Endothelial cell of umbilical vein (primary cell): ENCODE measurements at regions not wholly inside any gene's neighbourhood (a gene's known extent, or its start where the extent isn't known, plus 50 kb on each side); places are given as distances from the start of the nearest gene placed in this dataset.

Experiments
- BruUV-seq: library from RNA; stranded (reverse); fragments of 400-500 nt; replicated peaks from 2 replicates; lab custom pipeline; 2021; lab: Mats Ljungman, UMichigan
- CTCF ChIA-PET: fragments of 300-600, 350-600 bp; sonication (Branson Sonifier 250); formaldehyde crosslinking; loops from one replicate; lab custom pipeline; 2021; ENCODE audit warnings: antibody characterized with exemption, inconsistent platforms; lab: Charles Lee
- POLR2A ChIA-PET: fragments of 300-600, 350-600 bp; sonication (Branson Sonifier 250); formaldehyde crosslinking; loops from one replicate; lab custom pipeline; 2021; ENCODE audit warnings: antibody characterized with exemption, inconsistent platforms; lab: Charles Lee
- DNase-seq: peaks from one replicate; pipeline ENCODE4 v3.0.0-alpha.2; 2011; ENCODE audit warnings: low read depth, low spot score
- FAIRE-seq: peaks from 2 replicates; lab custom pipeline; 2011; peaks lifted over from hg19 to GRCh38; lab: Jason Lieb, UNC
- H2AFZ ChIP-seq: 2 replicates; pipeline ENCODE4 v1.6.0; 2012; ENCODE audit warnings: low read depth, low read length, control low read depth, inconsistent platforms
- H3K27ac ChIP-seq: 2 replicates; pipeline ENCODE4 v1.5.1; 2011; ENCODE audit warnings: low read depth, mild to moderate bottlenecking, control low read depth, low read length, moderate library complexity; ENCODE audit not compliant: insufficient read depth
- H3K27me3 ChIP-seq, 2 experiments: 2 replicates each; pipeline versions ENCODE4 v1.6.0 to v1.6.1; 2011; ENCODE audit warnings: low read length in 2 of 2, mixed read lengths in 1 of 2; ENCODE audit not compliant: control insufficient read depth in 2 of 2, insufficient read depth in 2 of 2
- H3K36me3 ChIP-seq, 2 experiments: 2 replicates in 1 of 2; 3 replicates in 1 of 2; pipeline ENCODE4 v1.5.1; 2011; ENCODE audit warnings: low read length in 2 of 2, mild to moderate bottlenecking in 1 of 2, moderate library complexity in 1 of 2; ENCODE audit not compliant: control insufficient read depth in 2 of 2, insufficient read depth in 2 of 2; ENCODE audit errors: extremely low read depth in 1 of 2
- H3K4me1 ChIP-seq: 3 replicates; pipeline ENCODE4 v1.5.1; 2011; ENCODE audit warnings: mild to moderate bottlenecking, low read length; ENCODE audit not compliant: control insufficient read depth, insufficient read depth; ENCODE audit errors: extremely low read depth
- H3K4me2 ChIP-seq: 2 replicates; pipeline ENCODE4 v1.6.1; 2011; ENCODE audit warnings: low read length, control low read depth, mixed read lengths; ENCODE audit not compliant: insufficient read depth
- H3K4me3 ChIP-seq, 3 experiments: fragments of 200-600 bp in 1 of 3; sonication (generic), shearing (Covaris generic) in 1 of 3; replicated peaks in 1 of 3; 2 replicates each; pipeline ENCODE4 v1.5.1; 2011 to 2016; ENCODE audit warnings: control low read depth in 3 of 3, low read length in 3 of 3, mild to moderate bottlenecking in 2 of 3, inconsistent platforms in 1 of 3, low read depth in 1 of 3, moderate library complexity in 1 of 3; ENCODE audit not compliant: insufficient read depth in 1 of 3
- H3K79me2 ChIP-seq: 2 replicates; pipeline ENCODE4 v1.6.0; 2012; ENCODE audit warnings: low read length, inconsistent platforms; ENCODE audit not compliant: control insufficient read depth, insufficient read depth
- H3K9ac ChIP-seq: replicated peaks from 2 replicates; pipeline ENCODE3; 2011; ENCODE audit warnings: low read length, control low read depth; ENCODE audit not compliant: insufficient read depth; ENCODE audit errors: extremely low read depth
- H3K9me1 ChIP-seq: replicated peaks from 3 replicates; pipeline ENCODE4 v1.6.0; 2011; ENCODE audit warnings: mild to moderate bottlenecking, low read length; ENCODE audit not compliant: control insufficient read depth, insufficient read depth; ENCODE audit errors: extremely low read depth
- H3K9me3 ChIP-seq: replicated peaks from 2 replicates; pipeline ENCODE4 v1.5.1; 2012; ENCODE audit warnings: low read length, inconsistent platforms; ENCODE audit not compliant: control insufficient read depth, insufficient read depth
- H4K20me1 ChIP-seq: replicated peaks from 2 replicates; pipeline ENCODE3; 2011; ENCODE audit warnings: mild to moderate bottlenecking, low read length; ENCODE audit not compliant: control insufficient read depth, insufficient read depth; ENCODE audit errors: extremely low read depth
- EZH2 ChIP-seq: IDR thresholded peaks from 2 replicates; pipeline ENCODE4 v1.6.1; 2012; ENCODE audit warnings: borderline replicate concordance, low read depth, mild to moderate bottlenecking, moderate library complexity, low read length, inconsistent platforms; ENCODE audit not compliant: severe bottlenecking
- FOS ChIP-seq: IDR thresholded peaks from 2 replicates; pipeline ENCODE4 v1.6.1; 2011; ENCODE audit warnings: mild to moderate bottlenecking, low read length, moderate library complexity, borderline replicate concordance; ENCODE audit not compliant: insufficient read depth
- GATA2 ChIP-seq: IDR thresholded peaks from 2 replicates; pipeline ENCODE4 v1.7.0; 2011; ENCODE audit warnings: low read depth, mild to moderate bottlenecking, moderate library complexity, mixed read lengths, low read length; ENCODE audit not compliant: insufficient read length, insufficient read depth
- JUN ChIP-seq: IDR thresholded peaks from 2 replicates; pipeline ENCODE4 v1.6.1; 2011; ENCODE audit warnings: borderline replicate concordance, low read depth; ENCODE audit not compliant: insufficient read length, insufficient read depth
- MYC ChIP-seq: IDR thresholded peaks from one replicate; pipeline ENCODE4 v1.6.1; 2011; ENCODE audit warnings: mild to moderate bottlenecking, low read depth, low read length
- POLR2A ChIP-seq: IDR thresholded peaks from 2 replicates; pipeline ENCODE4 v1.6.1; 2012; ENCODE audit warnings: low read depth, mild to moderate bottlenecking, control low read depth, low read length
- POLR2AphosphoS5 ChIP-seq: IDR thresholded peaks from 2 replicates; pipeline ENCODE4 v1.6.1; 2012; ENCODE audit warnings: low read depth, mild to moderate bottlenecking, control low read depth, low read length, moderate library complexity; ENCODE audit not compliant: insufficient read depth
- dilution Hi-C: fragments of 300-500 bp; cut with MboI; formaldehyde crosslinking; loops from one replicate; pipeline ENCODE4 v1.15.0; 2019; ENCODE audit warnings: low sequenced_read_pairs; ENCODE audit not compliant: extremely low pct_ligation_motif_present
- intact Hi-C: fragments of 100-400 bp; cut with micrococcal nuclease; formaldehyde crosslinking; loops from one replicate; pipeline ENCODE4 v1.10.0; 2022
- TF ChIP-seq, protein P1 (sequence below): IDR thresholded peaks from 2 replicates; pipeline ENCODE4 v1.6.1; 2011; ENCODE audit not compliant: insufficient read depth, insufficient read length
- TF ChIP-seq, protein P2 (sequence below), 2 donors: IDR thresholded peaks; 1 replicate in 1 of 2; 2 replicates in 1 of 2; pipeline ENCODE4 v1.5.1; 2011; ENCODE audit warnings: low read length in 2 of 2, mild to moderate bottlenecking in 2 of 2, moderate library complexity in 2 of 2, control low read depth in 1 of 2, inconsistent platforms in 1 of 2, low read depth in 1 of 2; ENCODE audit not compliant: insufficient read depth in 1 of 2; ENCODE audit errors: extremely low read depth in 1 of 2

DNA sequence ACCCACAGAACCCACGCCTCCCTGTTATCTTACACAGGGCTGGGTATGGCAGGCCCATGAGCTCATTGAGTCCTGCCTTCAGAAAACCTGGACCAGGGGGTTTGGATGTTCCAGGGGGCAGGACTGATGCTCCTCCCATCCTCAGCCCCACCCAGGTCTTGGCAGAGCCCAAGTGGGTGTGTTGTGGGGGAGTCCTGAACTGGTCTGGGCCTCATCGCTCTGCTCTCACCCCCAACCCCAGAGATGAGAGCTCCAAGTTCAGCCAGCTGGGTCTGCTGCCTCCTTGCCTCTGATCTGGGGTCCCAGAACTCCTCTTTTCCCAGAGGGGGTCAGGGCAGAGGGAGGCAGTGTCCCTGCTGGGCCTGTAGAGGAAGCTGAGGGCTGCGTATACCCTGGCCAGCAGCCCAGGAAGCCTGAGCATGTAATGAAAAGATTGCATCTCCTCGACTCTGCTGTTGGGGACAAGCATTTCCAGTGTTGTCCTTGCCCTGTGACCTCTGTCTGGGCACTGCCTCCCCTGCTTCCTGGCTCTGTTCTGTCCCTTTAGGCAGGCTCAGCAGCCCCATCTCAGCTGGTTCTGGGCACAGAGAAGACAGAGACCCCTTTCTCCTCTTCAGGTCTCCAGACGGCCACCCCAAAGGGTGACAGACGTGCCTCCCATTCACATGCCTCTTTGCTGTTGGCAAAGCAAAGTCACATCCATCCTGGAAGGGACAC, 54.7 kb upstream of the EPS8L3 start:
- no peak overlapping the region for H3K27ac ChIP-seq
- no peak overlapping the region for H3K4me2 ChIP-seq
- POLR2A ChIA-PET, result interaction anchor here (0.8 kb wide), 1 partner anchor 11 kb away, joined by 3 read pairs; no protein-coding TSS in a partner anchor
- intact Hi-C loops, result no loop called here
- peaks cover 10% of the 10 kb centered on the region for H3K4me1 ChIP-seq
- no TSS peak for BruUV-seq
- H3K9me3 ChIP-seq, result no peaks in the 10 kb centered on the region
- H3K27me3 ChIP-seq, result peaks cover 0 to 4% of the 10 kb centered on the region in 2 experiments
- TF ChIP-seq, protein P1, sequence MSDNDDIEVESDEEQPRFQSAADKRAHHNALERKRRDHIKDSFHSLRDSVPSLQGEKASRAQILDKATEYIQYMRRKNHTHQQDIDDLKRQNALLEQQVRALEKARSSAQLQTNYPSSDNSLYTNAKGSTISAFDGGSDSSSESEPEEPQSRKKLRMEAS, result no peak
- TF ChIP-seq, protein P2, sequence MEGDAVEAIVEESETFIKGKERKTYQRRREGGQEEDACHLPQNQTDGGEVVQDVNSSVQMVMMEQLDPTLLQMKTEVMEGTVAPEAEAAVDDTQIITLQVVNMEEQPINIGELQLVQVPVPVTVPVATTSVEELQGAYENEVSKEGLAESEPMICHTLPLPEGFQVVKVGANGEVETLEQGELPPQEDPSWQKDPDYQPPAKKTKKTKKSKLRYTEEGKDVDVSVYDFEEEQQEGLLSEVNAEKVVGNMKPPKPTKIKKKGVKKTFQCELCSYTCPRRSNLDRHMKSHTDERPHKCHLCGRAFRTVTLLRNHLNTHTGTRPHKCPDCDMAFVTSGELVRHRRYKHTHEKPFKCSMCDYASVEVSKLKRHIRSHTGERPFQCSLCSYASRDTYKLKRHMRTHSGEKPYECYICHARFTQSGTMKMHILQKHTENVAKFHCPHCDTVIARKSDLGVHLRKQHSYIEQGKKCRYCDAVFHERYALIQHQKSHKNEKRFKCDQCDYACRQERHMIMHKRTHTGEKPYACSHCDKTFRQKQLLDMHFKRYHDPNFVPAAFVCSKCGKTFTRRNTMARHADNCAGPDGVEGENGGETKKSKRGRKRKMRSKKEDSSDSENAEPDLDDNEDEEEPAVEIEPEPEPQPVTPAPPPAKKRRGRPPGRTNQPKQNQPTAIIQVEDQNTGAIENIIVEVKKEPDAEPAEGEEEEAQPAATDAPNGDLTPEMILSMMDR (IDR thresholded peaks at IDR 0.05; ENCODE audit: extremely low read depth in 1 of 2, insufficient read depth in 1 of 2, low read depth in 1 of 2, low read length in 2 of 2), result no peak
- TF ChIP-seq POLR2A (no peak), MYC (no peak), FOS (no peak), GATA2 (no peak), EZH2 (no peak), POLR2AphosphoS5 (no peak), JUN (no peak)
- FAIRE-seq (no peak), DNase-seq (no peak)
- H3K36me3 ChIP-seq, result no peaks in the 10 kb centered on the region
- H3K4me3 ChIP-seq, result no peak overlapping the region
- H3K9me1 ChIP-seq, result no peaks in the 10 kb centered on the region
- CTCF ChIA-PET, result interaction anchor here (0.6 to 0.7 kb wide), 2 partner anchors 11 to 179 kb away, joined by 3 read pairs; no protein-coding TSS in a partner anchor
- H2AFZ ChIP-seq, result no peak overlapping the region
- dilution Hi-C loops, result no loop called here
- H4K20me1 ChIP-seq, result no peaks in the 10 kb centered on the region
- H3K79me2 ChIP-seq, result no peaks in the 10 kb centered on the region
- H3K9ac ChIP-seq, result no peak overlapping the region
